Mucosa of gallbladder (tissue), 1 donor: ENCODE measurements at regions not wholly inside any gene's neighbourhood (a gene's known extent, or its start where the extent isn't known, plus 50 kb on each side); places are given as distances from the start of the nearest gene placed in this dataset.

Source experiments
- DNase-seq: peaks from one replicate; pipeline ENCODE4 v3.0.0-alpha.2; 2020; ENCODE audit warnings: low spot score
- donor health status: DM: no; HTN: no; CAD: no.

- DNase-seq, result no peak
Measured at GRCh38 chr18:54020156-54020745, 204.2 kb downstream of the MBD2 start.

DNA sequence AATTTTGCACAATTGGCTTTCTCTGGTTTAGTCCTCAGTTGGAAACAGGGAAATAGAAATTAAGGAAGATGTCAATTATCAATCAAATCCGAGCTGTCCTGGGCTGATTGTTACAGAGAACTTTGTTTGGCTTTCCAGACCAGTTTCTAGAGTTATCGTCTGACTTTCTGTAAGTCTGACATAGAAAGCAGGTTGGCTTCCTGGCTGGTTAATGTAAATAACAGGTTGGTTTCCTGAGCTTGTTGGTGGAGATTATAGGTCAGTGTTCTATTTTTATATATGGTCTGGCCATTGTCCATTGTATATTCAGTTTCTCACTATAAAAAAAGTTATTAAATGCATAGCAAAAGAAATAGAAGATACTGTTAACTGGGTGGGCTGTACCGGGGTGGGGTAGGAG, 204.8 kb downstream of the MBD2 start:
- DNase-seq, result no peak

DNA sequence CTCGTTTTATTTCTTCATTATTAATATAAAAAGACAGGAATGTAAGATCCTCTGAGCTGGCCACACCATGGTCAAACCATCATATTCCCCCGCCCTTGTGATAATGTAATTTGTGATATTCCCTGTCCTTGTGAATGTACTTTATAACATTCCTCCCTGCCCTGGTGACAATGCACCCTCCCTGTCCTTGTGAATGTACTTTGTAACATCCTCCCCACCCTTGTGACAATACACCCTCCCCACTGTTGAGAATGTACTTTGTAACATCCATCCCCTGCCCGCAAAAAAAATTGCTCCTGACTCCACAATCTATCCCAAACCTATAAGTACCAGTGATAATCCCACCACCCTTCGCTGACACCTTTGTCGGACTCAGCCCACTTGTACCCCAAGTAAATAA, 211.0 kb downstream of the MBD2 start:
- DNase-seq, result no peak

GRCh38 chr18:54004828-54005227, 219.6 kb downstream of the MBD2 start:
- DNase-seq, result no peak

DNA sequence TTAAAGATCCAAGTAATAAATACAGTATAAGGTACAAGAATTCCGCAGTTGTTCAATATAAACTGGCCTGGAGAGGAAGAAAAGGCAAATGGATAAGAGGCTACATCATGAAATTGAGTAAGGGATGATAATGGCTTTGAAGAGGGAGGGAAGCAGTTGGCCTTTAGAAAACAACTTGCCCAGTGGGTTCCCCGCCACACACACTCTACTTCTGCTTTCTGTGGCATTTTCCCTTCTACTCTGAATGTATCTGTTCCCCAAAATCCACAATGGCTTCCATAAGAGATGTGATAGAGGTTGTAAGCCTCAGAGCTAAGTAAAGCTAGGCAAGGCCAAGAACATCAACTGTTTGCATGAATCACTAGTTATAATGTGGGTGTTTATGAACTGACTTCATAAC, 221.3 kb downstream of the MBD2 start:
- DNase-seq, result no peak

- no peak for DNase-seq
Measured at GRCh38 chr18:53997064-53997463, 227.4 kb downstream of the MBD2 start.

DNA sequence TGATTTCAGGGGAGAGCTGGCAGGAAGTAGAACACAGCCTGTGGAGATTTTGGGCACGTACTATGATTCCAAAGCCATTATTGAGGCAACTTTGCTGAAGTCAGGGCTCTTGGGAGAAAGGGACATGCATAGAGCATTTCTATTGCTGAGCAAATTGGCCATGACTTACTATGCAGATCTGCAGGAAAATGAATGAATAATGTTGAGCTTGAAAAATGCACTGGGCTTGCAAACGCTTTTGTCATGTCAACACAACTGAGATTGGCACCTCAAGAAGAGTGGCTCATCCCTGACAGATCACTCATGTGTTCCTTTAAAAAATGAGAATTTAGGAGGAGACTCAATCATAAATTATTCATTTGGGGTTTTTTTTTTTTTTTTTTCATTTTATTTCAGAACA, 230.5 kb downstream of the MBD2 start:
- no peak for DNase-seq

DNA sequence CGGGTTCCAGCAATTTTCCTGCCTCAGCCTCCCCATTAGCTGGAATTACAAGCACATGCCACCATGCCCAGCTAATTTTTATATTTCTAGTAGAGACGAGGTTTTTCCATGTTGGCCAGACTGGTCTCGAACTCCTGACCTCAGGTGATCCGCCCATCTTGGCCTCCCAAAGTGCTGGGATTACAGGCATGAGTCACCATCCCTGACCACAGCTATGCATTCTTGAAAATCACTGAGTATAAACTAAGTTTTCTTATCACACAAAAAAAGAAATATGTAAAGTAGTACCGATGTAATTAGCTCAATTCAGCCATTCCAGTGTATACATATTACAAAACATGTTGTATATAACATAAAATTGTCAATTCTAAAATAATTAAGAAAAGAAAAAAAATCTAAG, 232.7 kb downstream of the MBD2 start:
- DNase-seq, result no peak

GRCh38 chr18:53991202-53991601, 233.3 kb downstream of the MBD2 start:
- DNase-seq, result no peak

GRCh38 chr18:53990485-53990884, 234.0 kb downstream of the MBD2 start:
- DNase-seq, result no peak

DNA sequence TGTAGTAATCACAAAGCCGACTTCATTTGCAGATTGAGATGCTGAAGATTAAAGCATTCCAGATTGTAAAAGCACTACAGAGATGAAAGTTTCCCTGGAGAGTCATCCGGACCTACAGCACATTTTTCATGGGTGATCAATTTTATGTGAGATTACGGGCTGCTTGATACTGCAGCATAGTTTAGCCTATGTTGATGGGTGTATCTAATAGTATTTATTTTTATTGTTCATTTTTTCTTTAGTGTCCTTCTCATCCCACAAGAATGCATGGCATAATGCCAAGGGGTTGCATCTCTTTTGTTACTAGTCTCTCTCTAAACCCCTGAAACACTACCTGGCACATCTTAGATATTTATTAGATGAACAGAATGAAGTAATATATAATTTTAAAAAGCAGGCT, 240.4 kb downstream of the MBD2 start:
- no peak for DNase-seq

GRCh38 chr18:53971331-53971730, 253.1 kb downstream of the MBD2 start:
- no peak for DNase-seq

- DNase-seq, result no peak
Measured at GRCh38 chr18:53952700-53953099, 271.8 kb downstream of the MBD2 start.

GRCh38 chr18:53950545-53950944, 273.9 kb downstream of the MBD2 start:
- no peak for DNase-seq

DNA sequence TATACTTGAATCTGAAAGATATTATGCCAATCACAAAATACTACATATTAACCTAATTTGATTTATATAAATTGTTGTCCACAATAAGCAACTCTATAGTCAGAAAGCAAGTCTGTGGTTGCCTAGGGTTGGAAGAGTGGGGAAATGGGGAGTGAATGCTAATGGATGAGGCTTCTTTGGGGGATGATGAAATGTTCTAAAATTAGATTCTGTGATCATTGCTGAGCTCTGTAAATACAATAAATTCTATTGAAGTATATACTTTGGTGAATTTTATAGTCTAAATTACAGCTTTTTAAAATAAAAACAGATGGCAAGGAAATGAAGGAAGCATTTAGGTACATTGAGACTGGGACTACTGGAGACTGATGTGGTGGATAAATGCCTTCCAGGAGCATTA, 275.5 kb downstream of the MBD2 start:
- no peak for DNase-seq

DNA sequence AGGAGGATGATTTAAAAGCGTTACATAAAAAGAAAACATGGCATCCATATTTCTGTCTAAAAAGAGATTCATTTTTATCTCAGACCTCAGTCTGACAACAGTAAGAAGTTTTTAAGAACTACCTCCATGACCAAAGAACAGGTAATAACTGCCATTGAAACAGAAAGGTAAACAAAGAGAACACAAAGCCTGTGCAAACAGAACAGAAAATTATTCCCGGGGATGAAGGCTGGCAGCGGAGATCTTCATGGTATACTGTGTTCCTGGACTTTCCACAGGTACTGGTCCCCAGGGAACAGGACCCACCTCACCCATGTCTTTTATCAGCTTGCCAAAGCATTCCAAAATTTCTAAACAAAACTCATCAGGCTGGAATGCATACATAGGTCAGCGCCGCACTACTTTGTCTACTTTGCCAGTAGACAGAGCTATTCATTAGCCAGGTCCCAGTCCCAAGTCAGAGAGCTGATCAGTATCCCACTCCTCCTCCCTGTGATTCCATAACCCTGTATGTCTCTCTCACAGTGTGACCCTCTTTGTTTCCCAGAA, 277.3 kb downstream of the MBD2 start:
- no peak for DNase-seq

DNA sequence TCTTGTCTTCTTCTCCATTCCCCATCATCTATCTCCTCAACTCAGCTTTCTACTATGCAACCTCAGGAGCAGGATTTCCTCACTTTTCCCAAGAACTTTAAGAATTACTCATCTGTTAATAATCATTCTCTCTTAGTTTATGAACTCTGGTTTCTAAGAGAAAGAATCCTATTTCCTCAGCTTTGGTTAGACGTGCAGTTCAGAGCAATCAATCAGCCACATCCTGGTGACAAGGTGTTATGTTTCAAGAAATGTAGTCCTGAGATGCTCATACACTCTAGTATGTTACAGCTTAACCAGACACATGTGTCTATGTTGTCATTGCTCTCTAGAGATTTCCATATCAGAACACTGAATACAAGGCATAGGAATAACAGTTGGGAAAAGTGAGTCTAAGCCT, 277.9 kb downstream of the MBD2 start:
- no peak for DNase-seq

- DNase-seq, result no peak
Measured at GRCh38 chr18:53944721-53945120, 279.7 kb downstream of the MBD2 start.

DNA sequence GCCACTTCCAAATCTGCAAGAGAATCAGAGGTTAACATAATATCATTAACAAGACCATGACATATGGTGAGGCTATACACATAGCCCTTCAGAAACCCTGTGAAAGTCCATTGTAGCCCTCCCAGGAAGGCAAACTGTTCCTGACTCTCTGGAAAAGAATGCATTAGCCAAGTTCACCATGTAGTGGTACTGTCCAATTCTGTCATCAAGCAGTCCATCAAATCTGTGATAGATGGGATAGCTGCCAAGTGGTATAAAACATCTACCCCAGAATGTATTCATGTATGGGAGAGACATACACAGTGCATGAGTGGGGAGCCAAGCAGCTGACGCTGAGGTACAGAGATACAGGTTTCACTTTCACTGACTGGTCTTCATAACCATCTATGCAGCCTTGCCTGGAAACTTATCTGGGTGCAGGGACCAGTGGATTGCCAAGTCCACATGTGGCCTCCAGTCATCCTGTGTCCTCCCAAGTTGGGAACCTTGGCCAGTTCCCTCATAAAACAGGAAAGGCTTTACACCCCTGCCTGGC, 281.1 kb downstream of the MBD2 start:
- no peak for DNase-seq

DNA sequence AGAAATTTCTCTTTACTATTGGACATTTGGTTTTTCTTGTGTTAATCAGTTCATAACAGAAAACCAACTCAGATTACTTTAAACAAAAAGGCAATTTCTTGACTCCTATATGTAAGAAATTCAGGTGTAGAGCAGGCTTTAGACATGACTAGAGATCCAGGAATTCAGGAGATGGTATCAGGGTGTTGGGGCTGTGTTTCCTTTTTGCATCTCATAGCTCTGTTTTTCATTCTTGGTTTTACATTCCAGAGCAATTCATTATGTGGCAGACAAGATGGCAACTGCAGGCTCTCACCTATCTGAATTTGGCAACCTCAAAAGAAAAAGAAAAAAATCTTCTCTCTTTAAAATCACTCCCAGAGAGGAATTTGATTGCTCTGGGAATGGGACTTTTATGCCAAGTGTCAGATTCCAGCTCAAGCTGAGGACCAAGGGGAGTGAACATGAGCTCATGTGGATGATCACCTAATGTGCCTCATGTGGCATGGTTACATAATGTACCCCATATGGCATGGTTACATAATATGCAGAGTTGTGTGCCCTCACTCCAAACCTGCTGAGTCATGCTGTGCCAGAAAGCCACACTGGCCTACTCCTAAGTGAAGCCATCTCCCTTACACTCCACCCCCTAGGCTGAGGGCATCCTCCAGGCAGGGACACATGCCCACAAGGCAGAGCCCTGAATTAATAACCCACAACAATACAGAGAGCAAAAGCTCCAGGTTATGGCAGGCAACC, 282.7 kb downstream of the MBD2 start:
- DNase-seq, result no peak

GRCh38 chr18:53937037-53937436, 287.4 kb downstream of the MBD2 start:
- DNase-seq, result no peak

DNA sequence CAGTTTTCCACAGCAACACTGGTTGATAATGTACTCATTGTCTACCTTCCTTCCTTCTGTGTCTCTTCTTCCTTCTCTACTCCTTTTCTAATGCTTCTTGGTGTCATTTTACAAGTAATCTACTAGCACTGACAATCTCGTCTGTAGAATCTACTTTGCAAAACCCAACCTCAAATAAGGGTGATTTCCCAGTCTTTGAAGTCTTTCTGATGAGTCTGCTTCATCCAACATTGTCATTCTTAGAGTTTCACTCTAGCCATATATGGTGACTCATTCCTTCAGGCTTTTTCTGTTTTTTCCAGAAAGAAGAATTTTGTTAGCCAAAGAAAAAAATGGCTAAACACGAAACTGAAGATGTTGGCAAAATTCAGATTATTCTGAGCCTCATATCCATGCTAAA, 288.7 kb downstream of the MBD2 start:
- DNase-seq, result no peak

- DNase-seq, result no peak
Measured at GRCh38 chr18:53935399-53935798, 289.1 kb downstream of the MBD2 start.
